ENCODE measurements at regions not wholly inside any gene's neighbourhood (a gene's known extent, or its start where the extent isn't known, plus 50 kb on each side); places are given as distances from the start of the nearest gene placed in this dataset.

- Mint-ChIP-seq H3K27me3 (peaks cover 31% of the 10 kb centered on the region), H3K4me3 (no peak overlapping the region), H3K27ac (no peak overlapping the region), H3K9me3 (no peaks in the 10 kb centered on the region), H3K4me1 (no peaks in the 10 kb centered on the region), H3K36me3 (no peaks in the 10 kb centered on the region)
- no peak for ATAC-seq
Measured at GRCh38 chr5:174210596-174211276, 165.2 kb downstream of the NSG2 start.

- no peaks in the 10 kb centered on the region for H3K4me1 Mint-ChIP-seq
- H3K27ac Mint-ChIP-seq = no peak overlapping the region
- H3K4me3 Mint-ChIP-seq = no peak overlapping the region
- ATAC-seq = no peak
- no peaks in the 10 kb centered on the region for H3K9me3 Mint-ChIP-seq
- H3K27me3 Mint-ChIP-seq = peaks cover 30% of the 10 kb centered on the region
- no peaks in the 10 kb centered on the region for H3K36me3 Mint-ChIP-seq
Measured at GRCh38 chr5:174211277-174211626, 165.7 kb downstream of the NSG2 start.

- Mint-ChIP-seq H3K4me1 (no peaks in the 10 kb centered on the region), H3K27ac (no peak overlapping the region), H3K4me3 (no peak overlapping the region), H3K27me3 (peaks cover 23% of the 10 kb centered on the region), H3K9me3 (no peaks in the 10 kb centered on the region), H3K36me3 (no peaks in the 10 kb centered on the region)
- ATAC-seq = no peak
Measured at GRCh38 chr5:174217527-174217926, 172.0 kb downstream of the NSG2 start.

GRCh38 chr5:174218162-174218561 is 172.7 kb downstream of the NSG2 start:
- no peaks in the 10 kb centered on the region for H3K4me1 Mint-ChIP-seq
- no peak overlapping the region for H3K4me3 Mint-ChIP-seq

GRCh38 chr5:174220417-174220816 is 174.9 kb downstream of the NSG2 start:
- Mint-ChIP-seq H3K27ac (no peak overlapping the region), H3K4me3 (no peak overlapping the region), H3K4me1 (no peaks in the 10 kb centered on the region), H3K9me3 (no peaks in the 10 kb centered on the region), H3K36me3 (no peaks in the 10 kb centered on the region), H3K27me3 (peaks cover 23% of the 10 kb centered on the region)
- no peak for ATAC-seq

More at GRCh38 chr5:174218162-174218561, 172.7 kb downstream of the NSG2 start:
- Mint-ChIP-seq H3K36me3 (no peaks in the 10 kb centered on the region), H3K27me3 (peaks cover 23% of the 10 kb centered on the region), H3K27ac (no peak overlapping the region), H3K9me3 (no peaks in the 10 kb centered on the region)
- no peak for ATAC-seq

GRCh38 chr5:174221436-174221835 is 175.9 kb downstream of the NSG2 start:
- no peaks in the 10 kb centered on the region for H3K9me3 Mint-ChIP-seq
- no peak overlapping the region for H3K27ac Mint-ChIP-seq
- peaks cover 23% of the 10 kb centered on the region for H3K27me3 Mint-ChIP-seq
- ATAC-seq = no peak
- no peaks in the 10 kb centered on the region for H3K36me3 Mint-ChIP-seq
- no peak overlapping the region for H3K4me3 Mint-ChIP-seq
- H3K4me1 Mint-ChIP-seq = no peaks in the 10 kb centered on the region

GRCh38 chr5:174221946-174222345 is 176.4 kb downstream of the NSG2 start:
- Mint-ChIP-seq H3K4me1 (no peaks in the 10 kb centered on the region), H3K36me3 (no peaks in the 10 kb centered on the region), H3K27ac (no peak overlapping the region), H3K9me3 (no peaks in the 10 kb centered on the region), H3K4me3 (no peak overlapping the region), H3K27me3 (peaks cover 23% of the 10 kb centered on the region)
- ATAC-seq = no peak

- Mint-ChIP-seq H3K27ac (no peak overlapping the region), H3K4me3 (no peak overlapping the region), H3K9me3 (no peaks in the 10 kb centered on the region), H3K36me3 (no peaks in the 10 kb centered on the region), H3K4me1 (no peaks in the 10 kb centered on the region), H3K27me3 (peaks cover 23% of the 10 kb centered on the region)
- no peak for ATAC-seq
Measured at GRCh38 chr5:174222891-174223290, 177.4 kb downstream of the NSG2 start.

GRCh38 chr5:174223355-174223754 is 177.8 kb downstream of the NSG2 start:
- H3K27ac Mint-ChIP-seq = no peak overlapping the region
- H3K9me3 Mint-ChIP-seq = no peaks in the 10 kb centered on the region
- no peaks in the 10 kb centered on the region for H3K4me1 Mint-ChIP-seq
- H3K27me3 Mint-ChIP-seq = peaks cover 23% of the 10 kb centered on the region
- H3K4me3 Mint-ChIP-seq = no peak overlapping the region
- ATAC-seq = no peak
- no peaks in the 10 kb centered on the region for H3K36me3 Mint-ChIP-seq

GRCh38 chr5:174229068-174229467 is 183.6 kb downstream of the NSG2 start:
- H3K9me3 Mint-ChIP-seq = peaks cover 3% of the 10 kb centered on the region
- H3K4me3 Mint-ChIP-seq = no peak overlapping the region
- H3K27ac Mint-ChIP-seq = no peak overlapping the region
- H3K27me3 Mint-ChIP-seq = no peaks in the 10 kb centered on the region
- H3K4me1 Mint-ChIP-seq = no peaks in the 10 kb centered on the region
- no peak for ATAC-seq
- H3K36me3 Mint-ChIP-seq = no peaks in the 10 kb centered on the region

GRCh38 chr5:174229514-174230370 is 184.2 kb downstream of the NSG2 start:
- H3K27me3 Mint-ChIP-seq = no peaks in the 10 kb centered on the region
- no peaks in the 10 kb centered on the region for H3K4me1 Mint-ChIP-seq
- H3K27ac Mint-ChIP-seq = no peak overlapping the region
- no peaks in the 10 kb centered on the region for H3K36me3 Mint-ChIP-seq
- ATAC-seq = no peak
- H3K4me3 Mint-ChIP-seq = no peak overlapping the region
- H3K9me3 Mint-ChIP-seq = peaks cover 3% of the 10 kb centered on the region

- ATAC-seq = no peak
- H3K27me3 Mint-ChIP-seq = no peaks in the 10 kb centered on the region
Measured at GRCh38 chr5:174231956-174232487, 186.5 kb downstream of the NSG2 start.

GRCh38 chr5:174234388-174234787 is 188.9 kb downstream of the NSG2 start:
- Mint-ChIP-seq H3K4me3 (no peak overlapping the region), H3K27ac (no peak overlapping the region), H3K27me3 (no peaks in the 10 kb centered on the region), H3K4me1 (no peaks in the 10 kb centered on the region), H3K9me3 (peaks cover 6% of the 10 kb centered on the region), H3K36me3 (no peaks in the 10 kb centered on the region)
- no peak for ATAC-seq

More at GRCh38 chr5:174231956-174232487, 186.5 kb downstream of the NSG2 start:
- no peak overlapping the region for H3K4me3 Mint-ChIP-seq
- H3K36me3 Mint-ChIP-seq = no peaks in the 10 kb centered on the region
- H3K9me3 Mint-ChIP-seq = peaks cover 3% of the 10 kb centered on the region
- H3K27ac Mint-ChIP-seq = no peak overlapping the region
- H3K4me1 Mint-ChIP-seq = no peaks in the 10 kb centered on the region

GRCh38 chr5:174235221-174236011 is 189.9 kb downstream of the NSG2 start:
- Mint-ChIP-seq H3K27ac (no peak overlapping the region), H3K4me1 (no peaks in the 10 kb centered on the region), H3K27me3 (no peaks in the 10 kb centered on the region), H3K4me3 (no peak overlapping the region), H3K36me3 (no peaks in the 10 kb centered on the region), H3K9me3 (peaks cover 6% of the 10 kb centered on the region)
- ATAC-seq = no peak

- Mint-ChIP-seq H3K4me1 (no peaks in the 10 kb centered on the region), H3K36me3 (no peaks in the 10 kb centered on the region), H3K27ac (no peak overlapping the region), H3K27me3 (no peaks in the 10 kb centered on the region), H3K4me3 (no peak overlapping the region), H3K9me3 (peaks cover 6% of the 10 kb centered on the region)
- no peak for ATAC-seq
Measured at GRCh38 chr5:174236070-174236469, 190.6 kb downstream of the NSG2 start.
